H9 (cell line): ENCODE measurements at regions not wholly inside any gene's neighbourhood (a gene's known extent, or its start where the extent isn't known, plus 50 kb on each side); places are given as distances from the start of the nearest gene placed in this dataset.
A peak's percentile ranks its signal among the peaks of the same experiment; 100 is the strongest.

Experiments
- DNase-seq: peaks from one replicate; pipeline ENCODE4 v3.0.0-alpha.2; 2017
- H2AFZ ChIP-seq: one replicate; pipeline ENCODE4 v1.6.1; 2013; ENCODE audit warnings: mild to moderate bottlenecking, low read length, control low read depth, moderate library complexity
- H2AK5ac ChIP-seq: 2 replicates; pipeline ENCODE4 v1.6.1; 2013; ENCODE audit warnings: low read length, control low read depth, mixed read lengths; ENCODE audit not compliant: insufficient read length
- H2BK120ac ChIP-seq: one replicate; pipeline ENCODE4 v1.6.1; 2013; ENCODE audit warnings: low read depth, mild to moderate bottlenecking, low read length, control low read depth, inconsistent platforms; ENCODE audit not compliant: poor library complexity, severe bottlenecking
- H2BK12ac ChIP-seq: 2 replicates; pipeline ENCODE4 v1.6.1; 2013; ENCODE audit warnings: low read length, control low read depth, mixed read lengths, low read depth; ENCODE audit not compliant: insufficient read length
- H2BK15ac ChIP-seq: 2 replicates; pipeline ENCODE4 v1.6.1; 2013; ENCODE audit warnings: low read depth, low read length, control low read depth
- H2BK20ac ChIP-seq: one replicate; pipeline ENCODE4 v1.6.1; 2013; ENCODE audit warnings: low read depth, mild to moderate bottlenecking, low read length, control low read depth, inconsistent platforms; ENCODE audit not compliant: poor library complexity, severe bottlenecking
- H2BK5ac ChIP-seq: 2 replicates; pipeline ENCODE4 v1.6.1; 2013; ENCODE audit warnings: low read length, control low read depth, mixed read lengths; ENCODE audit not compliant: insufficient read length
- H3K14ac ChIP-seq: 2 replicates; pipeline ENCODE4 v1.6.1; 2013; ENCODE audit warnings: low read length, control low read depth; ENCODE audit not compliant: insufficient read depth
- H3K18ac ChIP-seq: 2 replicates; pipeline ENCODE4 v1.6.1; 2013; ENCODE audit warnings: low read depth, mild to moderate bottlenecking, mixed read lengths, low read length, control low read depth; ENCODE audit not compliant: insufficient read length
- H3K23ac ChIP-seq: 2 replicates; pipeline ENCODE4 v1.6.1; 2013; ENCODE audit warnings: low read length, control low read depth, mixed read lengths, low read depth; ENCODE audit not compliant: insufficient read length
- H3K23me2 ChIP-seq: 2 replicates; pipeline ENCODE4 v1.6.1; 2013; ENCODE audit warnings: low read depth, mild to moderate bottlenecking, mixed read lengths, low read length, control low read depth; ENCODE audit not compliant: insufficient read length, poor library complexity, severe bottlenecking
- H3K27ac ChIP-seq: 2 replicates; pipeline ENCODE4 v1.5.1; 2013; ENCODE audit warnings: low read length, control low read depth, mixed read lengths, low read depth; ENCODE audit not compliant: insufficient read length
- H3K27me3 ChIP-seq: 2 replicates; pipeline ENCODE4 v1.6.1; 2013; ENCODE audit warnings: low read length, control low read depth, inconsistent platforms; ENCODE audit not compliant: insufficient read depth
- H3K4ac ChIP-seq: 2 replicates; pipeline ENCODE4 v1.6.1; 2013; ENCODE audit warnings: low read depth, mild to moderate bottlenecking, control low read depth, inconsistent platforms, low read length, moderate library complexity
- H3K4me1 ChIP-seq: 2 replicates; pipeline ENCODE4 v1.6.1; 2013; ENCODE audit warnings: low read length, control low read depth, inconsistent platforms; ENCODE audit not compliant: insufficient read depth
- H3K4me2 ChIP-seq: 2 replicates; pipeline ENCODE4 v1.6.1; 2013; ENCODE audit warnings: low read length, control low read depth, mixed read lengths; ENCODE audit not compliant: insufficient read length, insufficient read depth
- H3K56ac ChIP-seq: 2 replicates; pipeline ENCODE4 v1.6.1; 2013; ENCODE audit warnings: low read depth, mild to moderate bottlenecking, mixed read lengths, low read length, control low read depth; ENCODE audit not compliant: insufficient read length
- H3K79me1 ChIP-seq: 2 replicates; pipeline ENCODE4 v1.6.1; 2013; ENCODE audit warnings: low read depth, mild to moderate bottlenecking, moderate library complexity, low read length, control low read depth, inconsistent platforms; ENCODE audit not compliant: insufficient read depth, poor library complexity, severe bottlenecking
- H3K79me2 ChIP-seq: 2 replicates; pipeline ENCODE4 v1.6.1; 2013; ENCODE audit warnings: low read length, control low read depth, inconsistent platforms; ENCODE audit not compliant: insufficient read depth
- H3K9ac ChIP-seq: 2 replicates; pipeline ENCODE4 v1.6.1; 2013; ENCODE audit warnings: low read length, control low read depth, mixed read lengths; ENCODE audit not compliant: insufficient read length; ENCODE audit errors: extremely low read depth
- H3K9me3 ChIP-seq: one replicate; pipeline ENCODE4 v1.6.1; 2013; ENCODE audit warnings: low read depth, low read length, inconsistent platforms; ENCODE audit not compliant: control insufficient read depth
- H3T11ph ChIP-seq: one replicate; pipeline ENCODE4 v1.6.1; 2013; ENCODE audit warnings: mild to moderate bottlenecking, low read length, control low read depth, inconsistent platforms
- H4K20me1 ChIP-seq: one replicate; pipeline ENCODE4 v1.6.1; 2013; ENCODE audit not compliant: control insufficient read depth, insufficient read length, insufficient read depth
- H4K5ac ChIP-seq: 2 replicates; pipeline ENCODE4 v1.6.1; 2013; ENCODE audit warnings: low read depth, mild to moderate bottlenecking, mixed read lengths, low read length, control low read depth; ENCODE audit not compliant: insufficient read length
- H4K8ac ChIP-seq: replicated peaks from 2 replicates; pipeline ENCODE4 v1.6.1; 2013; ENCODE audit warnings: low read length, control low read depth, mixed read lengths, low read depth; ENCODE audit not compliant: insufficient read length
- H4K91ac ChIP-seq: 2 replicates; pipeline ENCODE4 v1.6.1; 2013; ENCODE audit warnings: low read depth, mild to moderate bottlenecking, moderate library complexity, mixed read lengths, low read length, control low read depth; ENCODE audit not compliant: insufficient read length
- H3K27ac Mint-ChIP-seq, 3 experiments: 2 replicates in 2 of 3; 3 replicates in 1 of 3; pipeline ENCODE4 v1.8.0; 2020 to 2021; ENCODE audit warnings: mixed read lengths in 3 of 3, mild to moderate bottlenecking in 1 of 3, moderate library complexity in 1 of 3
- H3K27me3 Mint-ChIP-seq: 2 replicates; pipeline ENCODE4 v1.8.0; 2021; ENCODE audit warnings: low read depth, mild to moderate bottlenecking, moderate library complexity, mixed read lengths
- H3K36me3 Mint-ChIP-seq, 3 experiments: 2 replicates in 2 of 3; 3 replicates in 1 of 3; pipeline ENCODE4 v1.8.0; 2020 to 2021; ENCODE audit warnings: low read depth in 3 of 3, mixed read lengths in 3 of 3; ENCODE audit not compliant: insufficient read depth in 1 of 3
- H3K4me1 Mint-ChIP-seq, 2 experiments: 2 replicates each; pipeline ENCODE4 v1.8.0; 2020; ENCODE audit warnings: mixed read lengths in 2 of 2
- H3K4me3 Mint-ChIP-seq, 2 experiments: 2 replicates in 1 of 2; 3 replicates in 1 of 2; pipeline ENCODE4 v1.8.0; 2020 to 2021; ENCODE audit warnings: mild to moderate bottlenecking in 2 of 2, mixed read lengths in 2 of 2, moderate library complexity in 1 of 2
- H3K9me3 Mint-ChIP-seq, 2 experiments: 2 replicates in 1 of 2; 3 replicates in 1 of 2; pipeline ENCODE4 v1.8.0; 2020; ENCODE audit warnings: mild to moderate bottlenecking in 2 of 2, mixed read lengths in 2 of 2, moderate library complexity in 1 of 2
- CTCF ChIP-seq: fragments of 200-600 bp; sonication (generic); conservative IDR thresholded peaks from 3 replicates; pipeline ENCODE4 v1.8.0; 2021; ENCODE audit warnings: antibody characterized with exemption, mild to moderate bottlenecking
- WGBS: extraction: QIAGEN DNeasy Blood & Tissue Kit; methylation state at CpG from one replicate; pipeline ENCODE4 v1.1.7; 2013; ENCODE audit warnings: missing lambda C conversion rate, low lambda C conversion rate, mixed read lengths; ENCODE audit not compliant: insufficient read length; ENCODE audit errors: extremely low coverage; 5-methylcytosine and 5-hydroxymethylcytosine counted together

DNA sequence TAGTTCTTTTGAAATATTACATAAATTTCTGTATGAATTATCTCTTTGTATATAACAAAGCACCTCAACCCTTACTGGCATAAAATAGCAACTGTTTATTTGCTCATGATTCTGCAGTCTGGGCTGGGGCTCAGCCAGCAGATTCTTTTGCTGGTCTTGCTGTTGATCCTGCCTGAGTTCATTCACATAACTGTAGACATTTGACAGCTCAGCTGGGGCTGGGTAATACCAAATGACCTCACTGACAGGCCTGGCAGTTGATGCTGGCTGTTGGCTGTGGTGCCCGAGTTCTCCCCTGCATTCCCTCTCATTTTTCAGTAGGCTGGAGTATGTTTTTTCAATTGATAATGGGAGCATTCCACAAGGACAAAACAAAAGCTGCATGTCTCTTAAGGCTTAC lies 449.9 kb upstream of the GOLIM4 start:
- Histone ChIP-seq H3K27ac (no peak overlapping the region), H3K9me3 (no peaks in the 10 kb centered on the region), H3K27me3 (no peaks in the 10 kb centered on the region)

More for the DNA sequence above, 449.9 kb upstream of the GOLIM4 start:
- no peak overlapping the region for H3K56ac ChIP-seq
- H3T11ph ChIP-seq: no peak overlapping the region
- no peak overlapping the region for H2BK20ac ChIP-seq
- no peaks in the 10 kb centered on the region for H3K23me2 ChIP-seq
- H4K8ac ChIP-seq: no peak overlapping the region
- no peak overlapping the region for H2AK5ac ChIP-seq
- no peak overlapping the region for H3K4ac ChIP-seq
- H2BK12ac ChIP-seq: no peak overlapping the region
- no peak for DNase-seq
- no peaks in the 10 kb centered on the region for H3K9me3 Mint-ChIP-seq
- no peak overlapping the region for H3K14ac ChIP-seq
- H3K23ac ChIP-seq: no peak overlapping the region
- no peak overlapping the region for H2BK5ac ChIP-seq
- H2BK120ac ChIP-seq: no peak overlapping the region
- H4K20me1 ChIP-seq: no peaks in the 10 kb centered on the region
- H3K18ac ChIP-seq: no peak overlapping the region
- peak overlapping the region in 2 of 3 experiments; percentile 28 to 86; a peak in 3 of 7 replicates for H3K27ac Mint-ChIP-seq
- no peak overlapping the region for H2BK15ac ChIP-seq
- no CpG with 5 or more reads among the region's 1 CpG for WGBS
- H3K36me3 Mint-ChIP-seq: peaks cover 0 to 5% (median 0%) of the 10 kb centered on the region in 3 experiments; a peak in 1 of 7 replicates
- no peaks in the 10 kb centered on the region for H3K79me2 ChIP-seq
- H3K4me1 Mint-ChIP-seq: peaks cover 41 to 44% of the 10 kb centered on the region in 2 experiments
- no peak overlapping the region; a peak in 1 of 5 replicates for H3K4me3 Mint-ChIP-seq
- H2AFZ ChIP-seq: no peak overlapping the region
- no peaks in the 10 kb centered on the region for H3K79me1 ChIP-seq
- peaks cover 6% of the 10 kb centered on the region for H3K4me1 ChIP-seq
- no peak overlapping the region for H4K5ac ChIP-seq
- H4K91ac ChIP-seq: no peak overlapping the region
- no peak overlapping the region for H3K9ac ChIP-seq
- no peak for TF ChIP-seq CTCF
- H3K4me2 ChIP-seq: no peak overlapping the region
- H3K27me3 Mint-ChIP-seq: no peaks in the 10 kb centered on the region
